ENCODE measurements at regions not wholly inside any gene's neighbourhood (a gene's known extent, or its start where the extent isn't known, plus 50 kb on each side); places are given as distances from the start of the nearest gene placed in this dataset.

DNA sequence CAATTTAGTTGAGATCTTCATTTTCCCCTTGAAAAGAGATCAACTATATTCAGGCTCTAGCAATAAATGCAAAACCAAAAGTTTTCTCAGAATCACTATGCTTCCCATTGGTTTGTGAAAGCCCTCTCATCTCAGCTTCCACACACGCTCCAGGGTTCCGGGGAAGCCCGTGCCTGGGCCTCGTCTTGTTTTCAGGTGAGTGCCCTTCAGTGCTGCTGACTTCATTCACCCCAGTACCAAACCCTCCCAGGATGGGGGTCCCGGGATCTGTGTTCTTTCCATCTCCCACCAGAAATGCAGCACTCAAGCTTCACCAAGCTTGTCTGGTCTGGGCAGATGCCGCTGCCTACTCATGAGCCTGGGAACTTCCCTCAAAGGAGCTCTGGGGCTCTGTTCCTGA, 97.7 kb downstream of the TEX29 start:
- TF ChIP-seq, protein P1, sequence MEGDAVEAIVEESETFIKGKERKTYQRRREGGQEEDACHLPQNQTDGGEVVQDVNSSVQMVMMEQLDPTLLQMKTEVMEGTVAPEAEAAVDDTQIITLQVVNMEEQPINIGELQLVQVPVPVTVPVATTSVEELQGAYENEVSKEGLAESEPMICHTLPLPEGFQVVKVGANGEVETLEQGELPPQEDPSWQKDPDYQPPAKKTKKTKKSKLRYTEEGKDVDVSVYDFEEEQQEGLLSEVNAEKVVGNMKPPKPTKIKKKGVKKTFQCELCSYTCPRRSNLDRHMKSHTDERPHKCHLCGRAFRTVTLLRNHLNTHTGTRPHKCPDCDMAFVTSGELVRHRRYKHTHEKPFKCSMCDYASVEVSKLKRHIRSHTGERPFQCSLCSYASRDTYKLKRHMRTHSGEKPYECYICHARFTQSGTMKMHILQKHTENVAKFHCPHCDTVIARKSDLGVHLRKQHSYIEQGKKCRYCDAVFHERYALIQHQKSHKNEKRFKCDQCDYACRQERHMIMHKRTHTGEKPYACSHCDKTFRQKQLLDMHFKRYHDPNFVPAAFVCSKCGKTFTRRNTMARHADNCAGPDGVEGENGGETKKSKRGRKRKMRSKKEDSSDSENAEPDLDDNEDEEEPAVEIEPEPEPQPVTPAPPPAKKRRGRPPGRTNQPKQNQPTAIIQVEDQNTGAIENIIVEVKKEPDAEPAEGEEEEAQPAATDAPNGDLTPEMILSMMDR (IDR thresholded peaks at IDR 0.05) = no peak
- TF ChIP-seq POLR2A (IDR thresholded peaks at IDR 0.05) (no peak), POLR2AphosphoS5 (IDR thresholded peaks at IDR 0.05) (no peak), EP300 (IDR thresholded peaks at IDR 0.05) (no peak)

Data from sigmoid colon (tissue), 4 donors.